Sigmoid colon (tissue), 4 donors: ENCODE measurements at regions not wholly inside any gene's neighbourhood (a gene's known extent, or its start where the extent isn't known, plus 50 kb on each side); places are given as distances from the start of the nearest gene placed in this dataset.

ENCODE experiments used
- CTCF ChIP-seq, 4 experiments: fragments of 450-650 bp in 3 of 4; fragments of 200-600 bp in 1 of 4; IDR thresholded peaks; one replicate each; pipeline ENCODE4 v1.5.1; 2016 to 2019; ENCODE audit warnings: antibody characterized with exemption in 4 of 4, mild to moderate bottlenecking in 3 of 4, moderate library complexity in 2 of 4
- EP300 ChIP-seq, 4 donors: sonication (generic); formaldehyde crosslinking; IDR thresholded peaks; one replicate each; pipeline ENCODE4 v1.6.1; 2017; ENCODE audit warnings: antibody characterized with exemption in 4 of 4
- POLR2A ChIP-seq, 2 donors: fragments of 450-650 bp; IDR thresholded peaks; one replicate each; pipeline ENCODE4 v1.6.1; 2016; ENCODE audit warnings: antibody characterized with exemption in 2 of 2, mild to moderate bottlenecking in 2 of 2, moderate library complexity in 2 of 2
- POLR2AphosphoS5 ChIP-seq, 4 donors: sonication (generic); formaldehyde crosslinking; IDR thresholded peaks; one replicate each; pipeline ENCODE4 v1.6.1; 2017; ENCODE audit warnings: antibody characterized with exemption in 4 of 4

- TF ChIP-seq CTCF (IDR thresholded peaks at IDR 0.05), result no peak
- TF ChIP-seq POLR2A (IDR thresholded peaks at IDR 0.05), result no peak
- TF ChIP-seq POLR2AphosphoS5 (IDR thresholded peaks at IDR 0.05), result no peak
- no peak for TF ChIP-seq EP300 (IDR thresholded peaks at IDR 0.05)
These were observed 128.7 kb downstream of the TSHZ3 start for GRCh38 chr19:31220540-31220939.
